ENCODE measurements at regions not wholly inside any gene's neighbourhood (a gene's known extent, or its start where the extent isn't known, plus 50 kb on each side); places are given as distances from the start of the nearest gene placed in this dataset.

- Histone ChIP-seq H3K4me2 (ENCODE audit: low read length) (peak overlapping the region; percentile 38), H2AK5ac (ENCODE audit: low read length) (no peak overlapping the region), H3K23ac (ENCODE audit: low read length) (no peak overlapping the region), H3K14ac (ENCODE audit: low read length) (no peak overlapping the region), H3K36me3 (ENCODE audit: control insufficient read depth in 1 of 2, insufficient read depth in 2 of 2, low read length in 2 of 2) (no peaks in the 10 kb centered on the region), H3K79me2 (ENCODE audit: control insufficient read depth, insufficient read depth, low read length, poor library complexity) (no peaks in the 10 kb centered on the region), H3K27ac (ENCODE audit: low read depth, low read length) (no peak overlapping the region), H2BK120ac (ENCODE audit: insufficient read depth, low read length, poor library complexity) (peak overlapping the region; percentile 13), H3K4me1 (ENCODE audit: control insufficient read depth in 1 of 2, insufficient read depth in 2 of 2, low read length in 2 of 2) (peaks cover 8 to 13% of the 10 kb centered on the region in 2 experiments), H2AFZ (ENCODE audit: insufficient read depth, low read length, poor library complexity) (no peak overlapping the region), H3K79me1 (ENCODE audit: low read length) (no peaks in the 10 kb centered on the region), H4K12ac (ENCODE audit: low read depth, low read length) (no peak overlapping the region), H3K27me3 (ENCODE audit: insufficient read depth, low read length) (no peaks in the 10 kb centered on the region), H3K18ac (ENCODE audit: low read length) (no peak overlapping the region), H4K91ac (ENCODE audit: low read depth, low read length) (no peak overlapping the region), H4K8ac (ENCODE audit: low read depth, low read length) (no peak overlapping the region), H3K9me3 (ENCODE audit: insufficient read depth, low read depth, low read length) (no peaks in the 10 kb centered on the region), H2BK5ac (ENCODE audit: low read depth, low read length, poor library complexity) (no peak overlapping the region), H3K4me3 (ENCODE audit: low read depth, low read length) (no peak overlapping the region), H2BK12ac (ENCODE audit: low read length) (peak overlapping the region; percentile 54), H3K9ac (ENCODE audit: low read length) (no peak overlapping the region), H3K4ac (ENCODE audit: low read depth, low read length) (no peak overlapping the region)
- no peak for DNase-seq
- no CpG with 5 or more reads among the region's 4 CpGs for WGBS (ENCODE audit: extremely low coverage, insufficient coverage, insufficient read length)
Measured at GRCh38 chr3:117761703-117762620, 1052.4 kb downstream of the TUSC7 start.

- peak overlapping the region; percentile 38 for H3K4me2 ChIP-seq (ENCODE audit: low read length)
- peaks cover 8 to 13% of the 10 kb centered on the region in 2 experiments for H3K4me1 ChIP-seq (ENCODE audit: control insufficient read depth in 1 of 2, insufficient read depth in 2 of 2, low read length in 2 of 2)
- no peaks in the 10 kb centered on the region for H3K79me2 ChIP-seq (ENCODE audit: control insufficient read depth, insufficient read depth, low read length, poor library complexity)
- no peak overlapping the region for H3K27ac ChIP-seq (ENCODE audit: low read depth, low read length)
- no peak overlapping the region for H4K8ac ChIP-seq (ENCODE audit: low read depth, low read length)
- no peak overlapping the region for H2BK5ac ChIP-seq (ENCODE audit: low read depth, low read length, poor library complexity)
- no peaks in the 10 kb centered on the region for H3K27me3 ChIP-seq (ENCODE audit: insufficient read depth, low read length)
- H3K18ac ChIP-seq (ENCODE audit: low read length) = no peak overlapping the region
- no peak overlapping the region for H3K4ac ChIP-seq (ENCODE audit: low read depth, low read length)
- H3K23ac ChIP-seq (ENCODE audit: low read length) = no peak overlapping the region
- H4K91ac ChIP-seq (ENCODE audit: low read depth, low read length) = no peak overlapping the region
- WGBS (ENCODE audit: extremely low coverage, insufficient coverage, insufficient read length) = no CpG with 5 or more reads among the region's 3 CpGs
- no peak overlapping the region for H2AK5ac ChIP-seq (ENCODE audit: low read length)
- H3K9me3 ChIP-seq (ENCODE audit: insufficient read depth, low read depth, low read length) = no peaks in the 10 kb centered on the region
- no peak overlapping the region for H3K4me3 ChIP-seq (ENCODE audit: low read depth, low read length)
- no peak overlapping the region for H2AFZ ChIP-seq (ENCODE audit: insufficient read depth, low read length, poor library complexity)
- no peaks in the 10 kb centered on the region for H3K79me1 ChIP-seq (ENCODE audit: low read length)
- H4K12ac ChIP-seq (ENCODE audit: low read depth, low read length) = no peak overlapping the region
- H2BK12ac ChIP-seq (ENCODE audit: low read length) = peak overlapping the region; percentile 54
- no peaks in the 10 kb centered on the region for H3K36me3 ChIP-seq (ENCODE audit: control insufficient read depth in 1 of 2, insufficient read depth in 2 of 2, low read length in 2 of 2)
- peak; percentile 2 to 17 for DNase-seq
- no peak overlapping the region for H3K14ac ChIP-seq (ENCODE audit: low read length)
- no peak overlapping the region for H2BK120ac ChIP-seq (ENCODE audit: insufficient read depth, low read length, poor library complexity)
- H3K9ac ChIP-seq (ENCODE audit: low read length) = no peak overlapping the region
Measured at GRCh38 chr3:117762621-117763037, 1053.0 kb downstream of the TUSC7 start.

GRCh38 chr3:117763561-117763960, 1054.0 kb downstream of the TUSC7 start:
- H3K9ac ChIP-seq (ENCODE audit: low read length) = no peak overlapping the region
- H3K23ac ChIP-seq (ENCODE audit: low read length) = no peak overlapping the region
- H3K27ac ChIP-seq (ENCODE audit: low read depth, low read length) = no peak overlapping the region
- H3K4ac ChIP-seq (ENCODE audit: low read depth, low read length) = no peak overlapping the region
- no peak overlapping the region for H2BK5ac ChIP-seq (ENCODE audit: low read depth, low read length, poor library complexity)
- H4K8ac ChIP-seq (ENCODE audit: low read depth, low read length) = no peak overlapping the region
- no peak overlapping the region for H2AFZ ChIP-seq (ENCODE audit: insufficient read depth, low read length, poor library complexity)
- H3K27me3 ChIP-seq (ENCODE audit: insufficient read depth, low read length) = no peaks in the 10 kb centered on the region
- no peak for DNase-seq
- no peak overlapping the region for H3K18ac ChIP-seq (ENCODE audit: low read length)
- WGBS (ENCODE audit: extremely low coverage, insufficient coverage, insufficient read length) = no CpG with 5 or more reads among the region's 4 CpGs
- H2BK12ac ChIP-seq (ENCODE audit: low read length) = no peak overlapping the region
- H3K4me3 ChIP-seq (ENCODE audit: low read depth, low read length) = no peak overlapping the region
- H3K9me3 ChIP-seq (ENCODE audit: insufficient read depth, low read depth, low read length) = no peaks in the 10 kb centered on the region
- no peak overlapping the region for H3K4me2 ChIP-seq (ENCODE audit: low read length)
- H3K4me1 ChIP-seq (ENCODE audit: control insufficient read depth in 1 of 2, insufficient read depth in 2 of 2, low read length in 2 of 2) = peaks cover 8 to 13% of the 10 kb centered on the region in 2 experiments
- H2BK120ac ChIP-seq (ENCODE audit: insufficient read depth, low read length, poor library complexity) = no peak overlapping the region
- H2AK5ac ChIP-seq (ENCODE audit: low read length) = no peak overlapping the region
- H4K91ac ChIP-seq (ENCODE audit: low read depth, low read length) = no peak overlapping the region
- H3K36me3 ChIP-seq (ENCODE audit: control insufficient read depth in 1 of 2, insufficient read depth in 2 of 2, low read length in 2 of 2) = no peaks in the 10 kb centered on the region
- H3K79me2 ChIP-seq (ENCODE audit: control insufficient read depth, insufficient read depth, low read length, poor library complexity) = no peaks in the 10 kb centered on the region
- H4K12ac ChIP-seq (ENCODE audit: low read depth, low read length) = no peak overlapping the region
- H3K14ac ChIP-seq (ENCODE audit: low read length) = no peak overlapping the region
- no peaks in the 10 kb centered on the region for H3K79me1 ChIP-seq (ENCODE audit: low read length)

- no peaks in the 10 kb centered on the region for H3K79me2 ChIP-seq (ENCODE audit: control insufficient read depth, insufficient read depth, low read length, poor library complexity)
- H3K36me3 ChIP-seq (ENCODE audit: control insufficient read depth in 1 of 2, insufficient read depth in 2 of 2, low read length in 2 of 2) = no peaks in the 10 kb centered on the region
- no peak overlapping the region for H3K9ac ChIP-seq (ENCODE audit: low read length)
- no peaks in the 10 kb centered on the region for H3K79me1 ChIP-seq (ENCODE audit: low read length)
- no peak overlapping the region for H2BK5ac ChIP-seq (ENCODE audit: low read depth, low read length, poor library complexity)
- H2BK12ac ChIP-seq (ENCODE audit: low read length) = no peak overlapping the region
- H2AK5ac ChIP-seq (ENCODE audit: low read length) = no peak overlapping the region
- H4K91ac ChIP-seq (ENCODE audit: low read depth, low read length) = no peak overlapping the region
- no peak overlapping the region for H3K27ac ChIP-seq (ENCODE audit: low read depth, low read length)
- H4K12ac ChIP-seq (ENCODE audit: low read depth, low read length) = no peak overlapping the region
- no peak overlapping the region for H3K4ac ChIP-seq (ENCODE audit: low read depth, low read length)
- no peak overlapping the region for H3K4me2 ChIP-seq (ENCODE audit: low read length)
- no peak for DNase-seq
- peaks cover 0 to 1% of the 10 kb centered on the region in 2 experiments for H3K4me1 ChIP-seq (ENCODE audit: control insufficient read depth in 1 of 2, insufficient read depth in 2 of 2, low read length in 2 of 2)
- H4K8ac ChIP-seq (ENCODE audit: low read depth, low read length) = no peak overlapping the region
- no peak overlapping the region for H2BK120ac ChIP-seq (ENCODE audit: insufficient read depth, low read length, poor library complexity)
- H3K23ac ChIP-seq (ENCODE audit: low read length) = no peak overlapping the region
- WGBS (ENCODE audit: extremely low coverage, insufficient coverage, insufficient read length) = no CpG with 5 or more reads among the region's 4 CpGs
- no peak overlapping the region for H3K14ac ChIP-seq (ENCODE audit: low read length)
- H3K4me3 ChIP-seq (ENCODE audit: low read depth, low read length) = no peak overlapping the region
- no peak overlapping the region for H2AFZ ChIP-seq (ENCODE audit: insufficient read depth, low read length, poor library complexity)
- H3K27me3 ChIP-seq (ENCODE audit: insufficient read depth, low read length) = no peaks in the 10 kb centered on the region
- no peak overlapping the region for H3K18ac ChIP-seq (ENCODE audit: low read length)
- no peaks in the 10 kb centered on the region for H3K9me3 ChIP-seq (ENCODE audit: insufficient read depth, low read depth, low read length)
Measured at GRCh38 chr3:117768581-117768980, 1059.0 kb downstream of the TUSC7 start.

Measured in trophoblast cell (in vitro differentiated cells and primary cell).